ENCODE measurements at regions not wholly inside any gene's neighbourhood (a gene's known extent, or its start where the extent isn't known, plus 50 kb on each side); places are given as distances from the start of the nearest gene placed in this dataset.

- no peaks in the 10 kb centered on the region for H3K36me3 ChIP-seq
- no peaks in the 10 kb centered on the region for H3K27me3 ChIP-seq
- H3K4me1 ChIP-seq (ENCODE audit: low read depth) = no peaks in the 10 kb centered on the region
- DNase-seq (ENCODE audit: low read depth in 1 of 2, low spot score in 1 of 2) = no peak
- H3K27ac ChIP-seq = no peak overlapping the region
- TF ChIP-seq CTCF (IDR thresholded peaks at IDR 0.05; ENCODE audit: low read depth, low read length) = no peak
- H3K4me3 ChIP-seq = no peak overlapping the region
- H3K9me3 ChIP-seq (ENCODE audit: low read depth) = no peaks in the 10 kb centered on the region
These were observed 228.5 kb downstream of the RNF144A start for GRCh38 chr2:7145707-7146106.

- Histone ChIP-seq H3K4me3 (no peak overlapping the region), H3K4me1 (ENCODE audit: low read depth) (no peaks in the 10 kb centered on the region), H3K36me3 (no peaks in the 10 kb centered on the region), H3K9me3 (ENCODE audit: low read depth) (no peaks in the 10 kb centered on the region), H3K27me3 (no peaks in the 10 kb centered on the region), H3K27ac (no peak overlapping the region)
- no peak for DNase-seq (ENCODE audit: low read depth in 1 of 2, low spot score in 1 of 2)
- TF ChIP-seq CTCF (IDR thresholded peaks at IDR 0.05; ENCODE audit: low read depth, low read length) = no peak
These were observed 228.9 kb downstream of the RNF144A start for GRCh38 chr2:7146151-7146550.

- Histone ChIP-seq H3K4me3 (no peak overlapping the region), H3K36me3 (no peaks in the 10 kb centered on the region), H3K27ac (no peak overlapping the region), H3K27me3 (no peaks in the 10 kb centered on the region), H3K4me1 (ENCODE audit: low read depth) (no peaks in the 10 kb centered on the region), H3K9me3 (ENCODE audit: low read depth) (no peaks in the 10 kb centered on the region)
- DNase-seq (ENCODE audit: low read depth in 1 of 2, low spot score in 1 of 2) = no peak
- no peak for TF ChIP-seq CTCF (IDR thresholded peaks at IDR 0.05; ENCODE audit: low read depth, low read length)
These were observed 237.4 kb downstream of the RNF144A start for GRCh38 chr2:7154656-7155055.

GRCh38 chr2:7161501-7161900, 244.3 kb downstream of the RNF144A start:
- Histone ChIP-seq H3K36me3 (no peaks in the 10 kb centered on the region), H3K4me1 (ENCODE audit: low read depth) (no peaks in the 10 kb centered on the region), H3K27ac (no peak overlapping the region), H3K4me3 (no peak overlapping the region), H3K27me3 (no peaks in the 10 kb centered on the region), H3K9me3 (ENCODE audit: low read depth) (no peaks in the 10 kb centered on the region)
- no peak for TF ChIP-seq CTCF (IDR thresholded peaks at IDR 0.05; ENCODE audit: low read depth, low read length)
- no peak for DNase-seq (ENCODE audit: low read depth in 1 of 2, low spot score in 1 of 2)

- H3K4me3 ChIP-seq = no peak overlapping the region
- H3K4me1 ChIP-seq (ENCODE audit: low read depth) = no peaks in the 10 kb centered on the region
- H3K27ac ChIP-seq = no peak overlapping the region
- no peaks in the 10 kb centered on the region for H3K27me3 ChIP-seq
- no peaks in the 10 kb centered on the region for H3K9me3 ChIP-seq (ENCODE audit: low read depth)
- no peak for TF ChIP-seq CTCF (IDR thresholded peaks at IDR 0.05; ENCODE audit: low read depth, low read length)
- no peaks in the 10 kb centered on the region for H3K36me3 ChIP-seq
- DNase-seq (ENCODE audit: low read depth in 1 of 2, low spot score in 1 of 2) = no peak
These were observed 248.5 kb downstream of the RNF144A start for GRCh38 chr2:7165736-7166135.
